HCT116 (cell line): ENCODE measurements at regions not wholly inside any gene's neighbourhood (a gene's known extent, or its start where the extent isn't known, plus 50 kb on each side); places are given as distances from the start of the nearest gene placed in this dataset.

Source experiments
- ATAC-seq: fragments of 200-7000 bp; cut with Tn5 transposase; 2 replicates; pipeline ENCODE4 v1.9.1; 2020; ENCODE audit warnings: mild to moderate bottlenecking, moderate library complexity
- BruUV-seq: library from RNA; stranded (reverse); fragments of 400-500 nt; replicated peaks from 2 replicates; lab custom pipeline; 2021; lab: Mats Ljungman, UMichigan
- CTCF ChIA-PET: fragments of 300-600 bp; sonication (Branson Sonifier 250); formaldehyde crosslinking; loops from one replicate; lab custom pipeline; 2021; ENCODE audit warnings: antibody characterized with exemption; lab: Charles Lee
- POLR2A ChIA-PET: fragments of 300-600, 350-600 bp; sonication (Branson Sonifier 250); formaldehyde crosslinking; loops from one replicate; lab custom pipeline; 2021; ENCODE audit warnings: antibody characterized with exemption; lab: Charles Lee
- RAD21 ChIA-PET, 2 experiments: fragments of 300-600 bp; sonication (Branson Sonifier 250); formaldehyde crosslinking; loops; one replicate each; lab custom pipeline; 2023; ENCODE audit warnings: low total read pairs in 2 of 2; ENCODE audit not compliant: uncharacterized antibody in 2 of 2, unreplicated experiment in 2 of 2, low non-redundant PET in 1 of 2; lab: Charles Lee
- DNase-seq: peaks from one replicate; pipeline ENCODE4 v3.0.0-alpha.2; 2010; ENCODE audit warnings: low read depth, low spot score
- H2AFZ ChIP-seq: fragments of 200-600 bp; shearing (Covaris generic), sonication (generic); 2 replicates; pipeline ENCODE4 v1.6.1; 2017; ENCODE audit warnings: low read depth, mixed run types, mixed read lengths, antibody characterized with exemption, low read length; ENCODE audit not compliant: poor library complexity, severe bottlenecking
- H3K27ac ChIP-seq: 2 replicates; pipeline ENCODE4 v1.5.1; 2012; ENCODE audit warnings: low read depth, low read length
- H3K27me3 ChIP-seq: fragments of 200-600 bp; sonication (generic); 2 replicates; pipeline ENCODE4 v1.6.1; 2016; ENCODE audit warnings: mixed run types, low read length, mixed read lengths; ENCODE audit not compliant: insufficient read depth
- H3K36me3 ChIP-seq, 2 experiments: fragments of 200-500 bp in 1 of 2; fragments of 200-600 bp in 1 of 2; sonication (Bioruptor generic) in 1 of 2; sonication (generic) in 1 of 2; 2 replicates each; pipeline versions ENCODE4 v1.5.1 to v1.6.1; 2014 to 2016; ENCODE audit warnings: low read length in 2 of 2, inconsistent platforms in 1 of 2, mixed read lengths in 1 of 2, mixed run types in 1 of 2; ENCODE audit not compliant: insufficient read depth in 2 of 2, control insufficient read depth in 1 of 2
- H3K4me1 ChIP-seq, 2 experiments: fragments of 200-600 bp in 1 of 2; sonication (generic) in 1 of 2; 2 replicates each; pipeline versions ENCODE4 v1.5.1 to v1.6.1; 2012 to 2017; ENCODE audit warnings: low read length in 2 of 2, inconsistent platforms in 1 of 2, mild to moderate bottlenecking in 1 of 2, mixed read lengths in 1 of 2, mixed run types in 1 of 2, moderate library complexity in 1 of 2; ENCODE audit not compliant: insufficient read depth in 2 of 2, control insufficient read depth in 1 of 2
- H3K4me2 ChIP-seq: fragments of 200-600 bp; sonication (generic); 2 replicates; pipeline ENCODE4 v1.6.1; 2017; ENCODE audit warnings: mixed run types, low read length, mixed read lengths
- H3K4me3 ChIP-seq, 2 experiments: fragments of 200-600 bp in 1 of 2; sonication (generic) in 1 of 2; replicated peaks in 1 of 2; 2 replicates each; pipeline ENCODE4 v1.5.1; 2011 to 2016; ENCODE audit warnings: low read length in 2 of 2, control low read depth in 1 of 2, low read depth in 1 of 2, mild to moderate bottlenecking in 1 of 2, mixed read lengths in 1 of 2, mixed run types in 1 of 2
- H3K79me2 ChIP-seq: fragments of 200-600 bp; sonication (generic); 2 replicates; pipeline ENCODE4 v1.6.1; 2017; ENCODE audit warnings: mild to moderate bottlenecking, mixed run types, low read length, moderate library complexity, mixed read lengths; ENCODE audit not compliant: insufficient read depth
- H3K9ac ChIP-seq: fragments of 200-600 bp; sonication (generic); 2 replicates; pipeline ENCODE4 v1.6.1; 2016; ENCODE audit warnings: low read length, mixed read lengths
- H3K9me2 ChIP-seq: fragments of 200-600 bp; sonication (generic), shearing (Covaris generic); 2 replicates; pipeline ENCODE4 v1.6.1; 2017; ENCODE audit warnings: mixed run types, mild to moderate bottlenecking, moderate library complexity; ENCODE audit not compliant: insufficient read depth
- H3K9me3 ChIP-seq, 2 experiments: fragments of 200-500 bp in 1 of 2; fragments of 200-600 bp in 1 of 2; sonication (Bioruptor generic) in 1 of 2; sonication (generic) in 1 of 2; 2 replicates each; pipeline ENCODE4 v1.6.1; 2014 to 2017; ENCODE audit warnings: low read length in 2 of 2, mixed read lengths in 2 of 2, inconsistent platforms in 1 of 2, low read depth in 1 of 2, mild to moderate bottlenecking in 1 of 2, mixed run types in 1 of 2, moderate library complexity in 1 of 2; ENCODE audit not compliant: control insufficient read depth in 1 of 2, insufficient read depth in 1 of 2
- H4K20me1 ChIP-seq: fragments of 200-600 bp; sonication (generic), shearing (Covaris generic); 2 replicates; pipeline ENCODE4 v1.6.1; 2017; ENCODE audit warnings: mixed run types, mild to moderate bottlenecking, moderate library complexity; ENCODE audit not compliant: insufficient read depth
- CEBPB ChIP-seq: IDR thresholded peaks from 2 replicates; pipeline ENCODE4 v1.6.1; 2012; ENCODE audit warnings: low read depth
- ELF1 ChIP-seq: IDR thresholded peaks from 2 replicates; pipeline ENCODE4 v1.6.1; 2012; ENCODE audit warnings: low read depth, borderline replicate concordance
- JUND ChIP-seq: IDR thresholded peaks from 2 replicates; pipeline ENCODE4 v1.6.1; 2012
- POLR2A ChIP-seq: IDR thresholded peaks from 2 replicates; pipeline ENCODE4 v1.7.0; 2011; ENCODE audit warnings: borderline replicate concordance; ENCODE audit not compliant: insufficient read depth, insufficient read length; ENCODE audit errors: extremely low read depth
- SP1 ChIP-seq: IDR thresholded peaks from 2 replicates; pipeline ENCODE4 v1.6.1; 2012; ENCODE audit warnings: low read depth
- ZBTB33 ChIP-seq: IDR thresholded peaks from 2 replicates; pipeline ENCODE4 v1.6.1; 2011; ENCODE audit warnings: mild to moderate bottlenecking, low read length, moderate library complexity; ENCODE audit not compliant: insufficient replicate concordance; ENCODE audit errors: extremely low read depth
- intact Hi-C: fragments of 100-400 bp; cut with micrococcal nuclease; formaldehyde crosslinking; loops from 2 replicates; pipeline ENCODE4 v1.10.0; 2022

- TF ChIP-seq ZBTB33 = no peak
- TF ChIP-seq ELF1 = no peak
- no peak for TF ChIP-seq SP1
These were observed 127.2 kb downstream of the ACKR3 start (continued) for GRCh38 chr2:236696834-236697233.

GRCh38 chr2:236698016-236698627 lies 128.5 kb downstream of the ACKR3 start:
- no peaks in the 10 kb centered on the region for H3K36me3 ChIP-seq
- H3K79me2 ChIP-seq = no peaks in the 10 kb centered on the region
- RAD21 ChIA-PET = no interaction called here
- no peak overlapping the region for H3K4me2 ChIP-seq
- CTCF ChIA-PET = no interaction called here
- H4K20me1 ChIP-seq = no peaks in the 10 kb centered on the region
- H3K27me3 ChIP-seq = peaks cover 52% of the 10 kb centered on the region
- no TSS peak for BruUV-seq
- H2AFZ ChIP-seq = no peak overlapping the region
- H3K9ac ChIP-seq = no peak overlapping the region
- H3K4me1 ChIP-seq = no peaks in the 10 kb centered on the region
- H3K27ac ChIP-seq = no peak overlapping the region
- no peak for TF ChIP-seq ZBTB33
- TF ChIP-seq POLR2A = no peak
- no peak for TF ChIP-seq CEBPB
- no peak for TF ChIP-seq JUND
- H3K4me3 ChIP-seq = no peak overlapping the region
- DNase-seq (no peak), ATAC-seq (no peak)
- intact Hi-C loops = no loop called here
- H3K9me2 ChIP-seq = no peaks in the 10 kb centered on the region
- no peaks in the 10 kb centered on the region for H3K9me3 ChIP-seq
- POLR2A ChIA-PET = no interaction called here
